C4-2B (cell line): ENCODE measurements at regions not wholly inside any gene's neighbourhood (a gene's known extent, or its start where the extent isn't known, plus 50 kb on each side); places are given as distances from the start of the nearest gene placed in this dataset.

Experiments used
- ZFX ChIP-seq: fragments of 450-650 bp; IDR thresholded peaks from 2 replicates; pipeline ENCODE4 v1.6.1; 2017
- TF ChIP-seq, protein P1 (sequence below): fragments of 450-650 bp; conservative IDR thresholded peaks from 2 replicates; pipeline ENCODE4 v1.5.1; 2017; ENCODE audit warnings: mild to moderate bottlenecking

DNA sequence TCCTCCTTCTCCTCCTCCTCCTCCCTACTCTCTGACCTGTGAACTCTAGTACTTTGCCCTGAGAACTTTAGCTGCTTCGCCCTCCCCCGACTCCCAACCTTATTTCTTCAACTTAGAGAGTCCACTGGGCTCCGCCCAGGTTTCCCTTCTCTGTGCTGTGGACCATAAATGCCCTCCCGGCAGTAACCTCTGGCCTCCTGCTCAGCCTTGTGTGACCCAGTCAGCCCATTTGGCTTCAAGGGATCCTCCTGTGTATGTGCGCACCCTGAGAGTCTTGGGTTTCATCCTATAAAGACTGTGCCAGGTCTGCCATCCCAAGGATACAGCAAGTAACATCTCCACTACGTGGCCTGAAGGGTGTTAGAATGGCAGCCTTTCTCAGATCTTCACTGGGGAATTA lies 275.6 kb upstream of the C16orf82 start:
- TF ChIP-seq, protein P1, sequence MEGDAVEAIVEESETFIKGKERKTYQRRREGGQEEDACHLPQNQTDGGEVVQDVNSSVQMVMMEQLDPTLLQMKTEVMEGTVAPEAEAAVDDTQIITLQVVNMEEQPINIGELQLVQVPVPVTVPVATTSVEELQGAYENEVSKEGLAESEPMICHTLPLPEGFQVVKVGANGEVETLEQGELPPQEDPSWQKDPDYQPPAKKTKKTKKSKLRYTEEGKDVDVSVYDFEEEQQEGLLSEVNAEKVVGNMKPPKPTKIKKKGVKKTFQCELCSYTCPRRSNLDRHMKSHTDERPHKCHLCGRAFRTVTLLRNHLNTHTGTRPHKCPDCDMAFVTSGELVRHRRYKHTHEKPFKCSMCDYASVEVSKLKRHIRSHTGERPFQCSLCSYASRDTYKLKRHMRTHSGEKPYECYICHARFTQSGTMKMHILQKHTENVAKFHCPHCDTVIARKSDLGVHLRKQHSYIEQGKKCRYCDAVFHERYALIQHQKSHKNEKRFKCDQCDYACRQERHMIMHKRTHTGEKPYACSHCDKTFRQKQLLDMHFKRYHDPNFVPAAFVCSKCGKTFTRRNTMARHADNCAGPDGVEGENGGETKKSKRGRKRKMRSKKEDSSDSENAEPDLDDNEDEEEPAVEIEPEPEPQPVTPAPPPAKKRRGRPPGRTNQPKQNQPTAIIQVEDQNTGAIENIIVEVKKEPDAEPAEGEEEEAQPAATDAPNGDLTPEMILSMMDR = no peak
- TF ChIP-seq ZFX = no peak
